H1 (cell line): ENCODE measurements at regions not wholly inside any gene's neighbourhood (a gene's known extent, or its start where the extent isn't known, plus 50 kb on each side); places are given as distances from the start of the nearest gene placed in this dataset.

Experiments
- ASH2L ChIP-seq: fragments of 200-600, 300-600 bp; sonication (generic); IDR thresholded peaks from one replicate; pipeline ENCODE4 v1.7.1; 2017; ENCODE audit warnings: low read length
- CREB1 ChIP-seq: IDR thresholded peaks from 2 replicates; pipeline ENCODE4 v1.6.1; 2012; ENCODE audit warnings: inconsistent platforms
- EP300 ChIP-seq, 2 experiments: IDR thresholded peaks; 1 replicate in 1 of 2; 2 replicates in 1 of 2; pipeline ENCODE4 v1.6.1; 2011 to 2012; ENCODE audit warnings: low read depth in 2 of 2, low read length in 2 of 2, mild to moderate bottlenecking in 2 of 2, borderline replicate concordance in 1 of 2, inconsistent platforms in 1 of 2, moderate library complexity in 1 of 2
- FOSL1 ChIP-seq: IDR thresholded peaks from 2 replicates; pipeline ENCODE4 v1.6.1; 2011; ENCODE audit warnings: mild to moderate bottlenecking, low read depth, low read length, moderate library complexity; ENCODE audit not compliant: insufficient read depth
- HDAC2 ChIP-seq, 2 experiments: fragments of 300-600 bp in 1 of 2; sonication (generic) in 1 of 2; IDR thresholded peaks; 2 replicates each; pipeline ENCODE4 v1.6.1; 2011 to 2012; ENCODE audit warnings: low read depth in 2 of 2, low read length in 2 of 2, mild to moderate bottlenecking in 2 of 2, moderate library complexity in 2 of 2, borderline replicate concordance in 1 of 2, inconsistent platforms in 1 of 2
- HDAC6 ChIP-seq: IDR thresholded peaks from one replicate; pipeline ENCODE4 v1.7.1; 2012; ENCODE audit warnings: low read depth, mild to moderate bottlenecking, inconsistent platforms, low read length, moderate library complexity
- JUND ChIP-seq: IDR thresholded peaks from 2 replicates; pipeline ENCODE4 v1.6.1; 2011; ENCODE audit warnings: mild to moderate bottlenecking, improper control_type of control experiment, low read length
- NRF1 ChIP-seq: IDR thresholded peaks from 2 replicates; pipeline ENCODE4 v1.6.1; 2011; ENCODE audit warnings: mild to moderate bottlenecking, low read depth, low read length, improper control_type of control experiment
- POLR2A ChIP-seq, 2 experiments: IDR thresholded peaks; 1 replicate in 1 of 2; 2 replicates in 1 of 2; pipeline ENCODE4 v1.6.1; 2011; ENCODE audit warnings: low read depth in 2 of 2, low read length in 2 of 2, mild to moderate bottlenecking in 2 of 2; ENCODE audit errors: control extremely low read depth in 1 of 2
- TAF1 ChIP-seq: IDR thresholded peaks from 2 replicates; pipeline ENCODE4 v1.6.1; 2011; ENCODE audit warnings: mild to moderate bottlenecking, low read depth, low read length
- TEAD4 ChIP-seq: IDR thresholded peaks from 2 replicates; pipeline ENCODE4 v1.6.1; 2012; ENCODE audit warnings: low read depth, low read length, inconsistent platforms, mixed read lengths
- TF ChIP-seq, protein P1 (sequence below): IDR thresholded peaks from 2 replicates; pipeline ENCODE4 v1.6.1; 2012; ENCODE audit warnings: inconsistent platforms
- TF ChIP-seq, protein P2 (sequence below), 3 experiments: IDR thresholded peaks; 1 replicate in 2 of 3; 2 replicates in 1 of 3; pipeline versions ENCODE4 v1.5.1 to v1.6.1; 2011; ENCODE audit warnings: low read length in 3 of 3, mild to moderate bottlenecking in 3 of 3, inconsistent platforms in 2 of 3, low read depth in 1 of 3, moderate library complexity in 1 of 3; ENCODE audit not compliant: insufficient read depth in 1 of 3; ENCODE audit errors: control extremely low read depth in 1 of 3
- TF ChIP-seq, protein P3 (sequence below): IDR thresholded peaks from 2 replicates; pipeline ENCODE4 v1.6.1; 2011; ENCODE audit warnings: low read depth, mild to moderate bottlenecking, low read length; ENCODE audit not compliant: insufficient read depth

DNA sequence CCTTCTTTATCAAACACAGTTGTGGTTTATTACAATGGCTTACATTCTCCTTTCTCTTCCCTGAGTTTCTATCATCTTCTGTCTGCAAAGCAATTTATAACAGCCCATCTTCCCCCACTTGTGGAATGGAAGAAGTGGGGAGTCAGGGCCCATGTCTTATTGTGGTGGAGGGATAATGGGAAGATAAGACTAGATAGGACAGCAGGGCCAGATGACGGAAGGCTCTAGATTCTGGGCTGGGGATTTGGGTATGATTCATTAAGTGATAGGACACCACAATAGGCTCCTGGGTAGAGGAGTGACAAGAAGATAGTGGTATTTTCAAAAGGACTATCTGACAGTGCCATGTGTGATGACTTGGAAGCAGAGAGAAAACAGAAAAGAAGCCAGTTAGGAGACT, 450.6 kb downstream of the TTLL7 start:
- TF ChIP-seq CREB1 (no peak), TAF1 (no peak), FOSL1 (no peak), POLR2A (IDR thresholded peaks at IDR 0.05; ENCODE audit: control extremely low read depth in 1 of 2, low read depth in 2 of 2, low read length in 2 of 2) (no peak), EP300 (IDR thresholded peaks at IDR 0.05; ENCODE audit: borderline replicate concordance in 1 of 2, low read depth in 2 of 2, low read length in 2 of 2) (no peak), TEAD4 (no peak), JUND (no peak), NRF1 (no peak), HDAC6 (no peak), ASH2L (no peak), HDAC2 (IDR thresholded peaks at IDR 0.05; ENCODE audit: borderline replicate concordance in 1 of 2, low read depth in 2 of 2, low read length in 2 of 2) (no peak)
- TF ChIP-seq, protein P1, sequence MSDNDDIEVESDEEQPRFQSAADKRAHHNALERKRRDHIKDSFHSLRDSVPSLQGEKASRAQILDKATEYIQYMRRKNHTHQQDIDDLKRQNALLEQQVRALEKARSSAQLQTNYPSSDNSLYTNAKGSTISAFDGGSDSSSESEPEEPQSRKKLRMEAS: no peak
- TF ChIP-seq, protein P2, sequence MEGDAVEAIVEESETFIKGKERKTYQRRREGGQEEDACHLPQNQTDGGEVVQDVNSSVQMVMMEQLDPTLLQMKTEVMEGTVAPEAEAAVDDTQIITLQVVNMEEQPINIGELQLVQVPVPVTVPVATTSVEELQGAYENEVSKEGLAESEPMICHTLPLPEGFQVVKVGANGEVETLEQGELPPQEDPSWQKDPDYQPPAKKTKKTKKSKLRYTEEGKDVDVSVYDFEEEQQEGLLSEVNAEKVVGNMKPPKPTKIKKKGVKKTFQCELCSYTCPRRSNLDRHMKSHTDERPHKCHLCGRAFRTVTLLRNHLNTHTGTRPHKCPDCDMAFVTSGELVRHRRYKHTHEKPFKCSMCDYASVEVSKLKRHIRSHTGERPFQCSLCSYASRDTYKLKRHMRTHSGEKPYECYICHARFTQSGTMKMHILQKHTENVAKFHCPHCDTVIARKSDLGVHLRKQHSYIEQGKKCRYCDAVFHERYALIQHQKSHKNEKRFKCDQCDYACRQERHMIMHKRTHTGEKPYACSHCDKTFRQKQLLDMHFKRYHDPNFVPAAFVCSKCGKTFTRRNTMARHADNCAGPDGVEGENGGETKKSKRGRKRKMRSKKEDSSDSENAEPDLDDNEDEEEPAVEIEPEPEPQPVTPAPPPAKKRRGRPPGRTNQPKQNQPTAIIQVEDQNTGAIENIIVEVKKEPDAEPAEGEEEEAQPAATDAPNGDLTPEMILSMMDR (IDR thresholded peaks at IDR 0.05; ENCODE audit: control extremely low read depth in 1 of 3, insufficient read depth in 1 of 3, low read depth in 1 of 3, low read length in 3 of 3): no peak
- TF ChIP-seq, protein P3, sequence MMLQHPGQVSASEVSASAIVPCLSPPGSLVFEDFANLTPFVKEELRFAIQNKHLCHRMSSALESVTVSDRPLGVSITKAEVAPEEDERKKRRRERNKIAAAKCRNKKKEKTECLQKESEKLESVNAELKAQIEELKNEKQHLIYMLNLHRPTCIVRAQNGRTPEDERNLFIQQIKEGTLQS: no peak
